ENCODE measurements at regions not wholly inside any gene's neighbourhood (a gene's known extent, or its start where the extent isn't known, plus 50 kb on each side); places are given as distances from the start of the nearest gene placed in this dataset.
A peak's percentile ranks its signal among the peaks of the same experiment; 100 is the strongest.

DNA sequence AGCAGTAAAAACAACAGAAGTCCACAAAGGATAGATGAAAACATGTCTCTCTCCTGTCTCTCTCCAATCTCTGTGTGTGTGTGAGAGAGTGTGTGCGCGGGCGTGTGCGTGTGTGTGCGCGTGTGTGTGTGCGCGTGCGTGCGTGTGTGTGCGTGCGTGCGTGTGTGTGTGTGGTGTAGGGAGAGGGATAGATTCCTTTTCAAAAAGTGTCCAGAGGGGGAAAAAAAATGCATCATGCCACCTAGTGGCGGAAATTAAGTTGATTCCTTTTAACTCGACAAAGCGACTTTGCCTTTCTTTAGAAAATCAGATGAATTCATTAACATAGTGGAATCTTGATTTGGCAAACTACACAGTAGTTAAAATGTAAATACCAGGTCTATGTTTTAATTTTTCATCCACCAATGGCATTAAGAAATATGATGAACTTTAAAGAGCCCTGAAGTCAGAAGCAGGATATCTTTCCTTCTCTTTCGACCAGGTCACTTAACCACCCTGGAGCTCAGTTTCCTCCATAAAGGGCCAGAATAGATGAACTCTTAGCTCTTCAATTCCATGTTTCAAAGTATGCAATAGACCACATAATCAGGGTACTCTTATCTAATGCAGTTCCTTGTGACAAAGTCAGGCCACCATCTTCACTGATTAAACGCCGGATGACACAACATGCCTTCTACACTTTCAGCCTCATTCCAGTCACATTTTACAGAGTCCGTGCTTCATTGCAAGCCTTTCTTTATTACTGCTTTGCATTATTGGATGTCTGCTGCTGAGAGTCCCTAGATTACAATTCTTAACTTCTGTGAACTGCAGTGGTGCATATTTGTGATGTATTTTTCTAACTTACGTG, 162.8 kb downstream of the FBXO8 start:
- DNase-seq (ENCODE audit: low spot score) = peak; percentile 55

GRCh38 chr4:174119830-174120229, 163.6 kb downstream of the FBXO8 start:
- no peak for DNase-seq (ENCODE audit: low spot score)

GRCh38 chr4:174119051-174119450, 164.4 kb downstream of the FBXO8 start:
- peak; percentile 30 for DNase-seq (ENCODE audit: low spot score)

DNA sequence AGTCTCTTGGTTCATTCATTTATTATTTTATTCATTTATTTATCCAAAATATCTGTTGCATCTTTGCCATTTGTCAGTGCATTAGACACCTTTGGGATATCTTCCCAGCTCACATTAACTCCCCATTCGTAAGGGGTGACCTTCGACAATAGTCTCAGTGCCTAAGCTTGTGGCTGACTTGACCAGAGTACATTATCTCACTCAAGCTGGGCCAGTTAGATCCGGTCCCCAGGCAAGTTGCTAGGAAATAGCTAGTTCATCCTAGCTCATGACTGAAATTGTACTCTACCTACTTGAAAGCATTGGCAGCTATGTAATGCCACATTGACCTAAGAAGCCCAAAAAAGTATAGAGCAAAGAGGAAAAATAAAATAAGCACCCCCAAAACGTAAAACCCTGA, 165.3 kb downstream of the FBXO8 start:
- no peak for DNase-seq (ENCODE audit: low spot score)

DNA sequence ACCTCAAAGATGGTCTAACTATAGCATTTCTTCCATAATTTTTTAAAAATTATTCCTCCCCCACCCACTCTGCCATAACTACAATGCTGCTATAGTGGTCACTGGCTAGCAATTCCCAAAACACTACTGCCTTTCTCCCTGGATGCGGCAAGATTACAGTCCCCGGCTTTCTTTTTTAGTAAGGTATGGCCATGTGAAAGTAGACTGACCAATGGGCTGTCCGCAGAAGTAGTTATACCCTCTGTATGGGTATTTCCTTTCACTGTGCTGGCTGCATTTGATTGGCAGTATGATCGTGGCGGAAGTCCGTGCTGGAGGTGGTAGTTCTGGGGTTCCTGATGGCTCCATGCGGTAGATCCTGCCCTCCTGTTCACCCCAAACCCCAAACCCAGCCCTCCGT, 166.0 kb downstream of the FBXO8 start:
- peak; percentile 32 for DNase-seq (ENCODE audit: low spot score)

DNA sequence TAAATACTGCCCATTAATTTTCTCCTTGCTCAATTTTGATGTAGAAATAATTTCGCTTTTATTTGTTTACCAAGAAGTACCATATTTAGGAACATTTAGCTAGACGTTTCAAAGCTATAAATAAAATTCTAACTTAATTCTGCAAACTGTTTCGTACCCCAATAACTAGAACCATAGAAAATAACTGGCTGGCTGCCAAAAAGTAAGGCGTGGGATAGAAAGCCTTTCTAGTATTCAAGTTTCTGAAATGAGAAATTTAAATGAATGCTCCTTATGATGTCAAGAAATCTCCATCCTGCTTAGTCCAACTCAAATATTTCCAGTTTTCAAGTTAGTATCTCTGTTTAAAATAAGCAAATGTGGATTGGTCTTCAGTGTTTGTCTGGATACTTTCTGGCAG, 167.4 kb downstream of the FBXO8 start:
- no peak for DNase-seq (ENCODE audit: low spot score)

- DNase-seq (ENCODE audit: low spot score) = no peak
These were observed 172.0 kb downstream of the FBXO8 start for GRCh38 chr4:174111422-174111821.

DNA sequence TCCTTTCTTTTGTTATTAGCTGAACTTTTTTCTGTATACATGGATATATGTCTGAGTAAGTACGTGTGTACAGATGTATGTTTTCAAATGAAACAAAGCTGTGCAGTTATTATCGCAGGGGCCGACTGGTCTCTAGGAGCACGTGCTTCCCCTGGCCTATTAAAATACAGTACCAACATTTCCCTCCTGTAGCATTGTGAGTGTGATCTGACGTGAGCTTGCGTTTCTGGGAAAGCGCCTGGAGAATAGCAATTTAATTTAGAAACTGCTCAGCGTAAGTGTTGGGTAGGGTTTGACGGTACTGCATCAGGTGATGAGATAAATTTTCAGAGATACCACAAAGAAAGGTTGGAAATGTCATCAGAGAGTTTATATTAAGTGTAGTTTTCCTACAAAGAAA, 173.3 kb downstream of the FBXO8 start:
- DNase-seq (ENCODE audit: low spot score) = no peak

DNA sequence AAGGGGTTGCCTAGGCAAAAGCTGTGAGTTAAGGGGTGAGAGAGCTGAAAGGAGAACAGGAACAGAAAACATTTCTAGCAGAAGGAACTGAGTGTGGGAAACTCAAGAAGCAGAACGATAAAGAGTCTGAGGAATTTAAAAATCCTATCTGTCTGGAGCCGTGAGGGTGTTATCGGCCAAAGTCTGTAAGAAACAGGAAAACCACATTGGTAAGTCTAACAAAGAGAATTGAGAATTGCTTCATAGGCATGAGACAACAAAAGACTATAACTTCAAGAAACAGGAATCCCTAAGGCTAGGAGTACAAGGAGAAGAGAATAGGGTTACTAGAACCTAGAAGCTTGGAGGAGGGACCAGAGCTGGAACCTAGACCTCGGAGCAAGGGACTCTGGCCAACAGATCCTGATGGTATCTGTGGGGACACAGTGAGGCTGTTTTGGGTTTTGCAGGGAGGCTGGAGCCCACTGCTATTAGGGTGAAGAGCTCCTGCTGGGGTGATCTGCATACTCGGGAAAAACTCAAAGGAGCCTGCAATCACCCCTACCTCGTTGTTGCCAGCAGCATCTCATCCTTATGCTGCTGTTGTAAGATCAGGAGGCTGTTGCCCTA, 175.6 kb downstream of the FBXO8 start:
- no peak for DNase-seq (ENCODE audit: low spot score)

- DNase-seq (ENCODE audit: low spot score) = no peak
These were observed 178.3 kb downstream of the FBXO8 start for GRCh38 chr4:174105202-174105601.

GRCh38 chr4:174100910-174101309, 182.6 kb downstream of the FBXO8 start:
- DNase-seq (ENCODE audit: low spot score) = no peak

DNA sequence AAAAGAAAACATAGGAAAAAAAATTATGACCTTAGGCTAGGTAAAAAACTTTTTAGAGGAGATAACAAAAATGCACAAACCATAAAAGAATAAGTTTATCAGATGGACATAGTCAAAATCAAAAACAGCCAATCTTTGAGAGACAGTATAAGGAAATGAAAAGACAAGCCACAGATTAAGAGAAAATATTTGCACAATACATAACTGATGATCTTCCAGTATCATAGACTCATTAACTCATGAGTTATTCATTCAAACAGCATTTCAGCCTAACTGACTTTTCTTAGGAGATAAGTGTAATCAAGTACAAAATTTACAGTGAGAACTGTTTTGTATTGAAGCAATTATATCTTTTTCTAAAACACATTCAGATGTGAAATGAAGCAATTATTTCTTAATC, 183.8 kb downstream of the FBXO8 start:
- DNase-seq (ENCODE audit: low spot score) = no peak

DNA sequence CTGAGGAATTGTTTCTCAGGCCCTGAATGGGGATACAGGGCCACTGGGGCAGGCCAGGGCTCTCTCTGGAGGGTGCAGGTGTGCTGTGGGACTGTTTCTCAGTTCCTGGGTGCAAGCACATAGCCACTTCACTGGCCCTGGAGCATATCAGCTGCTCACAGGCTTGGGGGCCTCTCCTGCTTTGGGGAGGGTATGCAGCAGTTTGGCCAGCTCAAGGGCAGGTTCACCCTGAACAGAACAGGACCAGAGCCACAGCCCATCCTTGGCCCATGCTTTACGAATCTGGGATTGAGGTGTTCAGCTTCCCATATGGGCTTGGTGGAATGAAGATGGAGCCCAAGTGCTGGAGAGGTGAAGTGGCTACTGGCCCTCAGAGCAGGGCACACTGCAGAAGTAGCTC, 186.5 kb downstream of the FBXO8 start:
- no peak for DNase-seq (ENCODE audit: low spot score)

- DNase-seq (ENCODE audit: low spot score) = no peak
These were observed 187.0 kb downstream of the FBXO8 start for GRCh38 chr4:174096456-174096855.

- DNase-seq (ENCODE audit: low spot score) = no peak
These were observed 192.3 kb downstream of the FBXO8 start for GRCh38 chr4:174091130-174091529.

DNA sequence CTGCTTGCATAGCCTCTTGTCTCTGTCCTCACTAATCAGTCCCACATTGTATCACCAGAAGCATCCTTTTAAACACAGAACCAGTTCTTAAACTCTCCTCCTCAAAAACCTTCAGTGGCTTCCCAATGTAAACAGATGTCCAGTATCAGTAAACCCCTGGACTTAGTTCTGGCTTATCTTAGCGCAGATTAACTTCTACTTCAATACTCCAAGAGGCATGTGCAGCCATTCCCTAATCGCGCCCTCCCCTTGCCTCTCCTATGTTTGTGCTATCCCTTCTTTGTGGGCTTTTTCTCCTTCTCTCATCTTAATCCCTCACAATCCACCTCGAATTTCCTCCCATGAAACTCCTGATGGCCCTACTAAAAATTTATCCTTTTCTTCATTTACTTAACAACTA, 193.8 kb downstream of the FBXO8 start:
- no peak for DNase-seq (ENCODE audit: low spot score)

DNA sequence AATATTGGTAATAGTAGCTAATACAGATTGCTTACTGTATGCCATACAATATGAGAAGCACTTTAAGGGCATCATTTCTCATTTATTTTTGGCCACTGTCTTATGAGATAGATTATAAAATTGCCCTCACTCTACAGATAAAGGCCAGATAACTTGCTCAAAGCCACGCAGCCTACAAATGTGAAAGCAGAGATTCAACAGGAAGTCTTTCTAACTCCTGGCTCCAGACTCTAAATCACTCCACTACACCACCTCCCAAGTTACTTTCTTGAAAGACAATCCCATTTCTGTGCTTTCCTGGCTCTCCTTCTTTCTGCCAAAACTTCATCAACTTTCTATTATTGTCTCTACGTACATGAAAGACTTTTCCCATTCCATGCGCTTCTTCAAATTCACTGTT, 194.7 kb downstream of the FBXO8 start:
- no peak for DNase-seq (ENCODE audit: low spot score)

DNA sequence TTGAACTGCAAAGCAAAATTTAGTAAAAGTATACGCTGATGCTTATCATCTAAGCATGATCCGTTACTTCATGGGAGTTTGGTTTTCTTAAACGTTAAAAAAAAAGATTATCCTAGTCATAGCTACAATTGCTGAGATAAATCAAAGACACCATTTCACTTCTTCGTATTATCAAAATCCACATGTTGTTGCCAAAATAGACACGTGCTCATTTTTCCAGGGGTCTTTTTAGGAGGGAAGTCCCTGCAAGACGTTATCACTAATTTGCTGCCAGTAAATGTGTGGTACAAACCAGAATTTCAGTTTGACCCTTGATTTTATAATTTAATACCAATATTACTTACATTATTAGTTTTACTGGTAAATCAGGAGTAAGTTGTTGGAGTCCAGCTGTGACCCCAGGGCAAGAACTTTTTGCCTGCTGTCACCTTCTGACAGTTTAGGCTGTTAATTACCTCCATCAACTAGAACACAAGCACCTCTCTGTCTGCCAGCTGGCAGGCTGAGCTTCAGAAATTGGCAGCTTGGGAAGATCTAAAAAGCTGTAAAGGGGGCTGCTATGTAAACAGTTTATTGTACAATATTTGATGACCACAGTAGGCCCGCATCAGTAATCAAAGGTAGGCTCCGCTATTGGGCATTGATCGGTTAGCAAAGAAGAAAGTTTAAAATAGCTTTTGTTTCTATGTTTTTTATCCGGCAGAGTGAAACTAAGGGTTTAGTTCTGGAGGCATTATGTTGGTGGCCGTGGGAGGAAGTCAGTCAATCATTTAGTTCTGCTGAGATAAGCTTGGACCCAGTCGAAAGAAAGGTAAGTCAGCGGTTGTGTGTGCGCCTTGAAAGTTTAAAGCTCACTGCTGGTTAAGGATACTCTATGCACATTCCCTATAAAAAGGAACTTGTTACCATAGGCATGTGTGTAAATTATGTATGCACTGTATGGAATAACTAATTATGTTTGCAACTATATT, 196.4 kb downstream of the FBXO8 start:
- DNase-seq (ENCODE audit: low spot score) = no peak

- no peak for DNase-seq (ENCODE audit: low spot score)
These were observed 198.5 kb downstream of the FBXO8 start for GRCh38 chr4:174084981-174085380.

- no peak for DNase-seq (ENCODE audit: low spot score)
These were observed 198.9 kb downstream of the FBXO8 start for GRCh38 chr4:174084542-174084941.

DNA sequence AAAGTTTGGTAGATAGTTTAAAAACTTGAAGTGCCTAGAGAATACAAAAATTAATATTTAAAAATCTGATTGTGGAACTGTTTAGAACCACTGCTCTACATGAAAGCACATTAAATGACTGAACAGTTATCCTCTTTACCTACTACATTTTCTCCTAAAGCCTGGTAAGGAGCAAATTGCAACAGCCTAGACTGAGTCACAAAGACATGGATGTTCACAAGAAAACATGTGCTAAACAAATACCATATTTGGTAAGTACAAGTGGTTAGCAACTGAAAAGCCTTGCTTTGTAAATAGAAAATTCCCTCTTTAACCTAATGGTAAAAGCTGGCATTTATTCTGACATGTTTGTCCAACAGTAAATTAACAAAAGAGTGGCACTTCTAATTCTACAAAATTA, 203.1 kb downstream of the FBXO8 start:
- no peak for DNase-seq (ENCODE audit: low spot score)

- no peak for DNase-seq (ENCODE audit: low spot score)
These were observed 211.9 kb downstream of the FBXO8 start for GRCh38 chr4:174071595-174071994.
